Osteoblast (primary cell): ENCODE measurements at regions not wholly inside any gene's neighbourhood (a gene's known extent, or its start where the extent isn't known, plus 50 kb on each side); places are given as distances from the start of the nearest gene placed in this dataset.

ENCODE experiments used
- DNase-seq: peaks from one replicate; pipeline ENCODE4 v3.0.0; 2011; ENCODE audit warnings: low spot score, mixed read lengths; ENCODE audit not compliant: insufficient read length; ENCODE audit errors: missing footprints
- H2AFZ ChIP-seq: 2 replicates; pipeline ENCODE4 v1.6.0; 2011; ENCODE audit warnings: mild to moderate bottlenecking, low read length
- H3K27ac ChIP-seq: 2 replicates; pipeline ENCODE4 v1.5.1; 2011; ENCODE audit warnings: mild to moderate bottlenecking, low read depth, low read length, moderate library complexity
- H3K27me3 ChIP-seq: 2 replicates; pipeline ENCODE4 v1.6.0; 2012; ENCODE audit warnings: mild to moderate bottlenecking, control low read depth, inconsistent platforms, low read length, moderate library complexity; ENCODE audit not compliant: insufficient read depth
- H3K36me3 ChIP-seq: 2 replicates; pipeline ENCODE4 v1.5.1; 2011; ENCODE audit warnings: mild to moderate bottlenecking, low read length, control low read depth, moderate library complexity; ENCODE audit not compliant: insufficient read depth
- H3K4me1 ChIP-seq: 2 replicates; pipeline ENCODE4 v1.5.1; 2011; ENCODE audit warnings: mild to moderate bottlenecking, low read length, control low read depth, moderate library complexity; ENCODE audit not compliant: insufficient read depth
- H3K4me2 ChIP-seq: 2 replicates; pipeline ENCODE4 v1.6.0; 2011; ENCODE audit warnings: mild to moderate bottlenecking, low read length; ENCODE audit not compliant: insufficient read depth
- H3K4me3 ChIP-seq: fragments of 200-600 bp; sonication (generic); 3 replicates; pipeline ENCODE4 v1.5.1; 2012; ENCODE audit warnings: mild to moderate bottlenecking, low read length, inconsistent platforms; ENCODE audit not compliant: insufficient read depth
- H3K79me2 ChIP-seq: 2 replicates; pipeline ENCODE4 v1.6.0; 2012; ENCODE audit warnings: mild to moderate bottlenecking, low read length, control low read depth, inconsistent platforms; ENCODE audit not compliant: insufficient read depth
- H3K9me3 ChIP-seq: 2 replicates; pipeline ENCODE4 v1.5.1; 2011; ENCODE audit warnings: low read depth, low read length, control low read depth
- H4K20me1 ChIP-seq: 2 replicates; pipeline ENCODE4 v1.6.0; 2012; ENCODE audit warnings: mild to moderate bottlenecking, low read length, control low read depth; ENCODE audit not compliant: insufficient read depth
- CTCF ChIP-seq: IDR thresholded peaks from 2 replicates; pipeline ENCODE4 v1.5.1; 2011; ENCODE audit warnings: mild to moderate bottlenecking, low read depth, low read length, moderate library complexity; ENCODE audit errors: extremely low read depth

- no peaks in the 10 kb centered on the region for H3K79me2 ChIP-seq
- TF ChIP-seq CTCF: no peak
- H3K4me1 ChIP-seq: no peaks in the 10 kb centered on the region
- no peaks in the 10 kb centered on the region for H3K27me3 ChIP-seq
- no peak overlapping the region for H3K4me2 ChIP-seq
- H3K36me3 ChIP-seq: no peaks in the 10 kb centered on the region
- H2AFZ ChIP-seq: no peak overlapping the region
- H3K4me3 ChIP-seq: no peak overlapping the region
- DNase-seq: no peak
- peaks cover under 1% of the 10 kb centered on the region for H3K9me3 ChIP-seq
- H3K27ac ChIP-seq: no peak overlapping the region
- no peaks in the 10 kb centered on the region for H4K20me1 ChIP-seq
Measured at GRCh38 chr3:118088696-118089095, 946.0 kb downstream of the IGSF11 start.

DNA sequence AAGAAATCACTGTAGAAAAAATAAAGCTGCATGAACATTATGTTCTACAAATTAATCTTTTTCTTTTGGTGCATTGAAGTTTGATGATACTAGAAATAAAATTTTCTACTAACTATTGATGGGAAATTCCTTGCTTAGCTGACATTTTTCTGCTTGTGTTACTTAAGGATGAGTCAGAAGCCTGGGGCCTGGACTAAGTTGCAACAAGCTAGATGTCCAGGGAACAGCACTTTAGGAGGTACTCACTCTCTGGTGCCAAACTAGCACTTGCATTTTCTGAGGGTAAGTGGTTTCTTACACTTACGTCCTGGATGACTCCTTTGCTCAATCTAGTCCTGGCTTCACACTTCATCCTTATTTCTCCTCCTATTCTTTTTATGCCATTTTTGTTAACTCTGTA, 945.1 kb downstream of the IGSF11 start:
- no peak for DNase-seq
- H3K4me2 ChIP-seq: no peak overlapping the region
- H3K4me3 ChIP-seq: no peak overlapping the region
- no peaks in the 10 kb centered on the region for H3K27me3 ChIP-seq
- no peak overlapping the region for H3K27ac ChIP-seq
- H3K9me3 ChIP-seq: peaks cover 2% of the 10 kb centered on the region
- H2AFZ ChIP-seq: no peak overlapping the region
- no peaks in the 10 kb centered on the region for H4K20me1 ChIP-seq
- TF ChIP-seq CTCF: no peak
- no peaks in the 10 kb centered on the region for H3K4me1 ChIP-seq
- no peaks in the 10 kb centered on the region for H3K79me2 ChIP-seq
- no peaks in the 10 kb centered on the region for H3K36me3 ChIP-seq

- DNase-seq: no peak
- no peak for TF ChIP-seq CTCF
- peaks cover 2% of the 10 kb centered on the region for H3K9me3 ChIP-seq
Measured at GRCh38 chr3:118097226-118097625, 937.4 kb downstream of the IGSF11 start.

DNA sequence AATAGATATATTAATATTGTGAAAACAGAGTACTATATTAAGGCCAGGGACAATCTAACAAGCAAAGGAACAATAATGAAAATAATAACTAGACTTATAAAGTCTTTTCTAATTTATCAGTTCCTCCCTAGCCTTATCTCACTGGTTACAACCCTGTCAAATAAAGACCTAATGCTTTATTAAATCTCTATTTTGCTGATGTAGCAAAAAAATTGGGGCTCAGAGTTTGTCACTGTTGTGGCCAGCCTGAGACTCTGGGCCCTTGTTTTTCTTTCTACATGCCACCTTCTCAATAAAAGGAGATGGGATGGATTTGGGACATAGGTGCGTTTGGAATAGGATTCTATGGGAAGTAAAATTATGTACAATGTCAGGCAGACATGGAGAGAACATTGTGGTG, 937.0 kb downstream of the IGSF11 start:
- no peak for DNase-seq
- no peak overlapping the region for H2AFZ ChIP-seq
- H3K4me3 ChIP-seq: no peak overlapping the region
- no peak for TF ChIP-seq CTCF
- H3K36me3 ChIP-seq: no peaks in the 10 kb centered on the region
- H3K27me3 ChIP-seq: no peaks in the 10 kb centered on the region
- H3K4me2 ChIP-seq: no peak overlapping the region
- H3K79me2 ChIP-seq: no peaks in the 10 kb centered on the region
- no peaks in the 10 kb centered on the region for H4K20me1 ChIP-seq
- no peaks in the 10 kb centered on the region for H3K4me1 ChIP-seq
- H3K27ac ChIP-seq: no peak overlapping the region
- H3K9me3 ChIP-seq: peaks cover 2% of the 10 kb centered on the region

More at GRCh38 chr3:118097226-118097625, 937.4 kb downstream of the IGSF11 start:
- no peak overlapping the region for H3K4me2 ChIP-seq
- no peak overlapping the region for H2AFZ ChIP-seq
- H3K4me1 ChIP-seq: no peaks in the 10 kb centered on the region
- H3K27ac ChIP-seq: no peak overlapping the region
- H4K20me1 ChIP-seq: no peaks in the 10 kb centered on the region
- H3K79me2 ChIP-seq: no peaks in the 10 kb centered on the region
- H3K36me3 ChIP-seq: no peaks in the 10 kb centered on the region
- no peaks in the 10 kb centered on the region for H3K27me3 ChIP-seq
- H3K4me3 ChIP-seq: no peak overlapping the region
